ENCODE measurements at regions not wholly inside any gene's neighbourhood (a gene's known extent, or its start where the extent isn't known, plus 50 kb on each side); places are given as distances from the start of the nearest gene placed in this dataset.

DNA sequence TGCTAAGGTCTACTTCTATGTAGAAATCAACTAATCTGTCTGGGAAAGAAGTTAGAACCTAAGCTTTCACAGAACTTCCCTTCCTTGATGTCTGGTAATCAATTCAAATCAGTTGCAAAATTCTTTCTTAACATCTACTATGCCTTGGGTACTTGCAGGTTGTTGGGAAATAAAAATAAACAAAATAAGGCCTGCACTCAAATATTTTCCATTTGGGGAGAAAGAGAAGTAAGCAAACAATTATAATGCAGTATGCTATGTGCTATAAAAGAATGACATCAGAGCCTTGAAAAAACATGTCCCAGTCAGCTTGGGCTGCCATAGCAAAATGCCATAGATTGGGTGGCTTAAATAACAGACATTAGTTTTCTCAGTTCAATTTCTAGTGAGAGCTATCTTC is 425.9 kb upstream of the DCN start:
- TF ChIP-seq CTCF (IDR thresholded peaks at IDR 0.05) (no peak), EZH2 (IDR thresholded peaks at IDR 0.05; ENCODE audit: borderline replicate concordance, insufficient read depth, low read depth, low read length, poor library complexity, severe bottlenecking) (no peak)
